ENCODE measurements at regions not wholly inside any gene's neighbourhood (a gene's known extent, or its start where the extent isn't known, plus 50 kb on each side); places are given as distances from the start of the nearest gene placed in this dataset.

GRCh38 chr2:108129636-108130035, 110.1 kb upstream of the SULT1C3 start:
- no peak overlapping the region for H3K4me3 ChIP-seq (ENCODE audit: low read depth, low read length)
- no peak for TF ChIP-seq CTCF (conservative IDR thresholded peaks at IDR 0.05; ENCODE audit: low read depth, low read length)
- DNase-seq (ENCODE audit: low read depth): no peak

- no peak for TF ChIP-seq CTCF (conservative IDR thresholded peaks at IDR 0.05; ENCODE audit: low read depth, low read length)
- no peak for DNase-seq (ENCODE audit: low read depth)
- no peak overlapping the region for H3K4me3 ChIP-seq (ENCODE audit: low read depth, low read length)
Observed at GRCh38 chr2:108133457-108133856, 106.3 kb upstream of the SULT1C3 start.

- no peak for DNase-seq (ENCODE audit: low read depth)
- TF ChIP-seq CTCF (conservative IDR thresholded peaks at IDR 0.05; ENCODE audit: low read depth, low read length): no peak
- H3K4me3 ChIP-seq (ENCODE audit: low read depth, low read length): no peak overlapping the region
Observed at GRCh38 chr2:108139521-108139920, 100.2 kb upstream of the SULT1C3 start.

GRCh38 chr2:108145557-108146326, 94.0 kb upstream of the SULT1C3 start:
- H3K4me3 ChIP-seq (ENCODE audit: low read depth, low read length): no peak overlapping the region
- no peak for TF ChIP-seq CTCF (conservative IDR thresholded peaks at IDR 0.05; ENCODE audit: low read depth, low read length)
- no peak for DNase-seq (ENCODE audit: low read depth)

GRCh38 chr2:108148555-108148954, 91.2 kb upstream of the SULT1C3 start:
- H3K4me3 ChIP-seq (ENCODE audit: low read depth, low read length): no peak overlapping the region
- no peak for TF ChIP-seq CTCF (conservative IDR thresholded peaks at IDR 0.05; ENCODE audit: low read depth, low read length)
- no peak for DNase-seq (ENCODE audit: low read depth)

- no peak overlapping the region for H3K4me3 ChIP-seq (ENCODE audit: low read depth, low read length)
- no peak for DNase-seq (ENCODE audit: low read depth)
- TF ChIP-seq CTCF (conservative IDR thresholded peaks at IDR 0.05; ENCODE audit: low read depth, low read length): no peak
Observed at GRCh38 chr2:108154366-108155061, 85.3 kb upstream of the SULT1C3 start.
